K562 (cell line): ENCODE measurements at regions not wholly inside any gene's neighbourhood (a gene's known extent, or its start where the extent isn't known, plus 50 kb on each side); places are given as distances from the start of the nearest gene placed in this dataset.
A peak's percentile ranks its signal among the peaks of the same experiment; 100 is the strongest.

Source experiments
- ASH1L ChIP-seq: fragments of 450-650 bp; IDR thresholded peaks from 2 replicates; pipeline ENCODE4 v1.6.1; 2018; ENCODE audit warnings: borderline replicate concordance, mild to moderate bottlenecking, low read depth; ENCODE audit not compliant: partially characterized antibody
- BRF1 ChIP-seq: IDR thresholded peaks from 3 replicates; pipeline ENCODE4 v1.6.1; 2011; ENCODE audit warnings: borderline replicate concordance, mild to moderate bottlenecking; ENCODE audit not compliant: insufficient read length; ENCODE audit errors: extremely low read depth
- CHCHD3 ChIP-seq: fragments of 250-450 bp; sonication (Bioruptor Pico); IDR thresholded peaks from 2 replicates; pipeline ENCODE4 v2.1.2; 2022; ENCODE audit warnings: mild to moderate bottlenecking
- CHD4 ChIP-seq: fragments of 200-600 bp; sonication (generic); IDR thresholded peaks from 3 replicates; pipeline ENCODE4 v1.6.1; 2012; ENCODE audit warnings: low read depth, mild to moderate bottlenecking, mixed read lengths, low read length, inconsistent platforms; ENCODE audit not compliant: insufficient read depth, insufficient replicate concordance, poor library complexity, severe bottlenecking
- DNMT1 ChIP-seq: fragments of 450-650 bp; IDR thresholded peaks from 2 replicates; pipeline ENCODE4 v1.6.1; 2016; ENCODE audit warnings: antibody characterized with exemption, mild to moderate bottlenecking
- HDAC8 ChIP-seq: fragments of 450-650 bp; IDR thresholded peaks from 2 replicates; pipeline ENCODE4 v1.6.1; 2016; ENCODE audit warnings: mild to moderate bottlenecking, missing genetic modification characterization, moderate library complexity, missing compliant biosample characterization
- HMGN3 ChIP-seq: IDR thresholded peaks from 2 replicates; pipeline ENCODE4 v1.6.1; 2011; ENCODE audit warnings: borderline replicate concordance, low read depth, mild to moderate bottlenecking, mixed read lengths, low read length; ENCODE audit not compliant: insufficient read length; ENCODE audit errors: extremely low read depth
- MCM3 ChIP-seq: fragments of 450-650 bp; IDR thresholded peaks from 2 replicates; pipeline ENCODE4 v1.6.1; 2016
- NBN ChIP-seq: fragments of 450-650 bp; IDR thresholded peaks from 2 replicates; pipeline ENCODE4 v1.6.1; 2016; ENCODE audit warnings: low read depth, mild to moderate bottlenecking
- NRF1 ChIP-seq, 2 experiments: fragments of 450-650 bp; IDR thresholded peaks in 1 of 2; conservative IDR thresholded peaks in 1 of 2; 2 replicates each; pipeline ENCODE4 v1.6.1; 2014; ENCODE audit warnings: mild to moderate bottlenecking in 2 of 2
- POLR2A ChIP-seq: fragments of 450-650 bp; conservative IDR thresholded peaks from 2 replicates; pipeline ENCODE4 v1.6.1; 2016
- RAD51 ChIP-seq: fragments of 450-650 bp; IDR thresholded peaks from 2 replicates; pipeline ENCODE4 v1.7.1; 2016; ENCODE audit warnings: low read depth, mild to moderate bottlenecking, borderline replicate concordance
- RBM14 ChIP-seq: fragments of 200-400 bp; formaldehyde crosslinking; IDR thresholded peaks from 2 replicates; pipeline ENCODE4 v1.6.1; 2018; ENCODE audit warnings: low read depth, mild to moderate bottlenecking, low read length, moderate library complexity, borderline replicate concordance; ENCODE audit not compliant: insufficient read depth
- RBM39 ChIP-seq: fragments of 200-400 bp; formaldehyde crosslinking; optimal IDR thresholded peaks from 2 replicates; pipeline ENCODE3; 2018; ENCODE audit warnings: low read depth, low read length
- SOX6 ChIP-seq: fragments of 450-650 bp; IDR thresholded peaks from 2 replicates; pipeline ENCODE4 v1.6.1; 2014; ENCODE audit warnings: mild to moderate bottlenecking
- SPI1 ChIP-seq: IDR thresholded peaks from 2 replicates; pipeline ENCODE4 v1.6.1; 2011; ENCODE audit warnings: low read depth, low read length, control low read depth, borderline replicate concordance
- ZNF140 ChIP-seq: fragments of 250-450 bp; sonication (Bioruptor Pico); IDR thresholded peaks from 2 replicates; pipeline ENCODE4 v1.8.0; 2021; ENCODE audit warnings: moderate library complexity, mild to moderate bottlenecking, inconsistent platforms
- ZNF707 ChIP-seq: fragments of 250-450 bp; sonication (Bioruptor Pico); conservative IDR thresholded peaks from 2 replicates; pipeline ENCODE4 v1.8.0; 2022; ENCODE audit warnings: inconsistent platforms, mild to moderate bottlenecking, moderate library complexity
- ZNF79 ChIP-seq: fragments of 250-450 bp; sonication (Bioruptor Pico); IDR thresholded peaks from 2 replicates; pipeline ENCODE4 v1.4.0; 2020; ENCODE audit warnings: low read depth, mild to moderate bottlenecking, moderate library complexity
- TF ChIP-seq, protein P1 (sequence below), 2 experiments: fragments of 450-650 bp; IDR thresholded peaks; 2 replicates each; pipeline ENCODE4 v1.6.1; 2016
- TF ChIP-seq, protein P2 (sequence below): fragments of 450-650 bp; IDR thresholded peaks from 2 replicates; pipeline ENCODE4 v1.6.1; 2017; ENCODE audit warnings: antibody characterized with exemption
- TF ChIP-seq, protein P3 (sequence below): fragments of 450-650 bp; formaldehyde crosslinking; IDR thresholded peaks from 2 replicates; pipeline ENCODE4 v1.4.0; 2020; ENCODE audit warnings: mild to moderate bottlenecking, moderate library complexity
- TF ChIP-seq, protein P4 (sequence below): IDR thresholded peaks from 2 replicates; pipeline ENCODE4 v1.6.1; 2014; ENCODE audit warnings: antibody characterized with exemption

DNA sequence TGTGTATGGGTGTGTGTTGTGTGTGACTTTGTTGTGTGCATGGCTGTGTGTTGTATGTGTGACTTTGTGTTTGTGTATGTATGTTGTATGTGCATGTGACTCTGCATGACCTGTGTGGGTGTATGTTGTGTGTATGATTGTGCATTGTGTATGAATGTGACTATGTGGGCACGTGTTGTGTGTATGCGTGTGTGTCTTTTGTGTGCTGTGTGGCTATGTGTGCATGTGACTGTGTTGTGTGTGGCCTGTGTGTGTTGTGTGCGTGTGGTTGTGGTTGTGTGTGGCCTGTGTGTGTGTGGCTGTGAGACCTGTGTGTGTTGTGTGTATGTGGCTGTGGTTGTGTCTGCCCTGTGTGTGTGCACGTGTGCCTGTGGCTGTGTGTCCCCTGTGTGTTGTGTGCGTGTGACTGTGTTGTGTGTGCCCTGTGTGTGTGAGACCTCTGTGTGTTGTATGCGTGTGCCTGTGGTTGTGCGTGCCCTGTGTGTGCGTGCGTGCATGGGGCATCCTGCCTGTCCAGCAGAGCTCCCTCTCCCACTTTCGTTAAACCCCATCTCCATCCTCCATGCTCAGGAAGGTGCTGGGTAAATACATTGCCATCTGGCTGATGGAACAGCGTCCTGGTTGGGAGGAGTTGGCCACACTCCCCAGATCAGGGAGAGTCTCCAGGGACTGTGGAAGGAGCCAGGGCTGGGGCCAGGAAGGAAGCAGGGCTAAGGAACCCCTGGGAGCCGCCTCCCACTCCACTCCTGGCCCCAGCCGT, 90.1 kb upstream of the GSE1 start (continued):
- TF ChIP-seq, protein P1, sequence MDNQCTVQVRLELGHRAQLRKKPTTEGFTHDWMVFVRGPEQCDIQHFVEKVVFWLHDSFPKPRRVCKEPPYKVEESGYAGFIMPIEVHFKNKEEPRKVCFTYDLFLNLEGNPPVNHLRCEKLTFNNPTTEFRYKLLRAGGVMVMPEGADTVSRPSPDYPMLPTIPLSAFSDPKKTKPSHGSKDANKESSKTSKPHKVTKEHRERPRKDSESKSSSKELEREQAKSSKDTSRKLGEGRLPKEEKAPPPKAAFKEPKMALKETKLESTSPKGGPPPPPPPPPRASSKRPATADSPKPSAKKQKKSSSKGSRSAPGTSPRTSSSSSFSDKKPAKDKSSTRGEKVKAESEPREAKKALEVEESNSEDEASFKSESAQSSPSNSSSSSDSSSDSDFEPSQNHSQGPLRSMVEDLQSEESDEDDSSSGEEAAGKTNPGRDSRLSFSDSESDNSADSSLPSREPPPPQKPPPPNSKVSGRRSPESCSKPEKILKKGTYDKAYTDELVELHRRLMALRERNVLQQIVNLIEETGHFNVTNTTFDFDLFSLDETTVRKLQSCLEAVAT (IDR thresholded peaks at IDR 0.05): peak; percentile 39 to 65; a peak in 3 of 4 replicates
- 0 out of 2 replicates have a peak, but pooled peaks have one; percentile 26 for TF ChIP-seq POLR2A
- peak; percentile 33 for TF ChIP-seq CHD4
- TF ChIP-seq RBM14: no peak
- TF ChIP-seq ASH1L: peak; percentile 20
- no peak for TF ChIP-seq ZNF707 (CRISPR knock-in tag)
- TF ChIP-seq, protein P2, sequence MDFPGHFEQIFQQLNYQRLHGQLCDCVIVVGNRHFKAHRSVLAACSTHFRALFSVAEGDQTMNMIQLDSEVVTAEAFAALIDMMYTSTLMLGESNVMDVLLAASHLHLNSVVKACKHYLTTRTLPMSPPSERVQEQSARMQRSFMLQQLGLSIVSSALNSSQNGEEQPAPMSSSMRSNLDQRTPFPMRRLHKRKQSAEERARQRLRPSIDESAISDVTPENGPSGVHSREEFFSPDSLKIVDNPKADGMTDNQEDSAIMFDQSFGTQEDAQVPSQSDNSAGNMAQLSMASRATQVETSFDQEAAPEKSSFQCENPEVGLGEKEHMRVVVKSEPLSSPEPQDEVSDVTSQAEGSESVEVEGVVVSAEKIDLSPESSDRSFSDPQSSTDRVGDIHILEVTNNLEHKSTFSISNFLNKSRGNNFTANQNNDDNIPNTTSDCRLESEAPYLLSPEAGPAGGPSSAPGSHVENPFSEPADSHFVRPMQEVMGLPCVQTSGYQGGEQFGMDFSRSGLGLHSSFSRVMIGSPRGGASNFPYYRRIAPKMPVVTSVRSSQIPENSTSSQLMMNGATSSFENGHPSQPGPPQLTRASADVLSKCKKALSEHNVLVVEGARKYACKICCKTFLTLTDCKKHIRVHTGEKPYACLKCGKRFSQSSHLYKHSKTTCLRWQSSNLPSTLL: peak; percentile 66; the same call in 1 of the 2 replicates
- no peak for TF ChIP-seq ZNF140 (CRISPR knock-in tag)
- no peak for TF ChIP-seq ZNF79
- no peak for TF ChIP-seq SOX6
- no peak for TF ChIP-seq RAD51
- no peak for TF ChIP-seq RBM39
- no peak for TF ChIP-seq MCM3
- no peak for TF ChIP-seq NBN
- TF ChIP-seq DNMT1: peak; percentile 24; the same call in 1 of the 2 replicates
- TF ChIP-seq, protein P3, sequence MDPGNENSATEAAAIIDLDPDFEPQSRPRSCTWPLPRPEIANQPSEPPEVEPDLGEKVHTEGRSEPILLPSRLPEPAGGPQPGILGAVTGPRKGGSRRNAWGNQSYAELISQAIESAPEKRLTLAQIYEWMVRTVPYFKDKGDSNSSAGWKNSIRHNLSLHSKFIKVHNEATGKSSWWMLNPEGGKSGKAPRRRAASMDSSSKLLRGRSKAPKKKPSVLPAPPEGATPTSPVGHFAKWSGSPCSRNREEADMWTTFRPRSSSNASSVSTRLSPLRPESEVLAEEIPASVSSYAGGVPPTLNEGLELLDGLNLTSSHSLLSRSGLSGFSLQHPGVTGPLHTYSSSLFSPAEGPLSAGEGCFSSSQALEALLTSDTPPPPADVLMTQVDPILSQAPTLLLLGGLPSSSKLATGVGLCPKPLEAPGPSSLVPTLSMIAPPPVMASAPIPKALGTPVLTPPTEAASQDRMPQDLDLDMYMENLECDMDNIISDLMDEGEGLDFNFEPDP (CRISPR knock-in tag): no peak
- TF ChIP-seq, protein P4, sequence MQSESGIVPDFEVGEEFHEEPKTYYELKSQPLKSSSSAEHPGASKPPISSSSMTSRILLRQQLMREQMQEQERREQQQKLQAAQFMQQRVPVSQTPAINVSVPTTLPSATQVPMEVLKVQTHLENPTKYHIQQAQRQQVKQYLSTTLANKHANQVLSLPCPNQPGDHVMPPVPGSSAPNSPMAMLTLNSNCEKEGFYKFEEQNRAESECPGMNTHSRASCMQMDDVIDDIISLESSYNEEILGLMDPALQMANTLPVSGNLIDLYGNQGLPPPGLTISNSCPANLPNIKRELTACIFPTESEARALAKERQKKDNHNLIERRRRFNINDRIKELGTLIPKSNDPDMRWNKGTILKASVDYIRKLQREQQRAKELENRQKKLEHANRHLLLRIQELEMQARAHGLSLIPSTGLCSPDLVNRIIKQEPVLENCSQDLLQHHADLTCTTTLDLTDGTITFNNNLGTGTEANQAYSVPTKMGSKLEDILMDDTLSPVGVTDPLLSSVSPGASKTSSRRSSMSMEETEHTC: no peak
- no peak for TF ChIP-seq CHCHD3 (CRISPR knock-in tag)
- no peak for TF ChIP-seq HDAC8 (tag)
- no peak for TF ChIP-seq HMGN3
- TF ChIP-seq NRF1 (conservative IDR thresholded peaks at IDR 0.05 in 1 of 2, IDR thresholded peaks at IDR 0.05 in 1 of 2): no peak
- no peak for TF ChIP-seq SPI1
- no peak for TF ChIP-seq BRF1
